ENCODE measurements at regions not wholly inside any gene's neighbourhood (a gene's known extent, or its start where the extent isn't known, plus 50 kb on each side); places are given as distances from the start of the nearest gene placed in this dataset.
A peak's percentile ranks its signal among the peaks of the same experiment; 100 is the strongest.

DNA sequence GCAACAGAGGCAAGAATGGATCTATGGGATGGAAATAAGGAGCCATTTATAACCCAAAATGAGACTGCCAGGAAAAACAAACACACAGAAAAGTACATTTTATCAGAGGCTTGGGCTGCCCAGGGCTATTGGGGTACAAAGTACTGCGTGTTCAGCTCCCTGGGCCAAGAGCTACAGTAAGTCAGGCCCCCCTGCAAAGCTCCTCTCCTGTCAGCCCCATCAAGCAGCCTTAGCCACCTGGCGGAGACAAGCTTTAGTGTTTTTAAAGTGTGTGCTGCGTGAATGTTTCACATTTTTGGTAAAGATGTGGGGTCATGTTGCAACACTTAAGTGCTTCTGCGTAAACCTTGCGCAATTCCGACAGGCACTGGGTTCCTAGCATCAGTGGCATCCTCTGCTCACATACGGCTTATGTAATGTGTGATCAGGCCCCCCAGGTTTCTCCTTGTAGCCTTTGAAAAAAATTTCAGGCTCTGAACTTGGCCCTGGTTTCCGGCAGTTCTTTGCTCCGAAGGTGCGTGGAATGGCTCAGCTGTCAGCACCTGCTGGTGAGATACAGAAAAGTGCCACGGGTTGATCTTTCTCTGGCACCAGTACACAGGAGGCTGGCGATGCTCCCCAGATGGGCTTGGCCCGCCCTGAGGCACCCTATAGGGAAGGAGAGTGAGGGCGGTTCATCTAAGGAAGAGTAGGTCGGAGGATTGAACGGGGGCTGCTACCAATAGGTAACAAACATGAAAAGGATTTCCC lies 198.7 kb upstream of the EEA1 start:
- no peaks in the 10 kb centered on the region for H4K20me1 ChIP-seq (ENCODE audit: insufficient read depth)
- ATAC-seq (0 out of 2 replicates have a peak, but pooled peaks have one; percentile 32), DNase-seq (ENCODE audit: low read depth, low spot score) (no peak)
- no peaks in the 10 kb centered on the region for H3K79me2 ChIP-seq (ENCODE audit: insufficient read depth, low read length)
- TF ChIP-seq, protein P1, sequence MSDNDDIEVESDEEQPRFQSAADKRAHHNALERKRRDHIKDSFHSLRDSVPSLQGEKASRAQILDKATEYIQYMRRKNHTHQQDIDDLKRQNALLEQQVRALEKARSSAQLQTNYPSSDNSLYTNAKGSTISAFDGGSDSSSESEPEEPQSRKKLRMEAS (IDR thresholded peaks at IDR 0.05): no peak
- TF ChIP-seq CEBPB (IDR thresholded peaks at IDR 0.05; ENCODE audit: low read depth): 0 out of 2 replicates have a peak, but pooled peaks have one; percentile 30
- ChIA-PET CTCF (no interaction called here), POLR2A (no interaction called here), RAD21 (ENCODE audit: low non-redundant PET in 1 of 2, low total read pairs in 2 of 2, uncharacterized antibody in 2 of 2, unreplicated experiment in 2 of 2) (no interaction called here)
- H3K9me3 ChIP-seq (ENCODE audit: control insufficient read depth in 1 of 2, insufficient read depth in 1 of 2, low read depth in 1 of 2, low read length in 2 of 2): no peaks in the 10 kb centered on the region
- intact Hi-C loops (cut with micrococcal nuclease): no loop called here
- no peak overlapping the region for H3K4me3 ChIP-seq (replicated peaks in 1 of 2; ENCODE audit: low read depth in 1 of 2, low read length in 2 of 2)
- no peaks in the 10 kb centered on the region for H3K4me1 ChIP-seq (ENCODE audit: control insufficient read depth in 1 of 2, insufficient read depth in 2 of 2, low read length in 2 of 2)
- no TSS peak for BruUV-seq (replicated peaks)
- H3K27me3 ChIP-seq (ENCODE audit: insufficient read depth, low read length): no peaks in the 10 kb centered on the region
- H3K9me2 ChIP-seq (ENCODE audit: insufficient read depth): no peaks in the 10 kb centered on the region
- H3K4me2 ChIP-seq (ENCODE audit: low read length): no peak overlapping the region
- H3K36me3 ChIP-seq (ENCODE audit: control insufficient read depth in 1 of 2, insufficient read depth in 2 of 2, low read length in 2 of 2): no peaks in the 10 kb centered on the region
- no peak overlapping the region for H2AFZ ChIP-seq (ENCODE audit: low read depth, low read length, poor library complexity, severe bottlenecking)
- H3K27ac ChIP-seq (ENCODE audit: low read depth, low read length): no peak overlapping the region
- H3K9ac ChIP-seq (ENCODE audit: low read length): no peak overlapping the region

DNA sequence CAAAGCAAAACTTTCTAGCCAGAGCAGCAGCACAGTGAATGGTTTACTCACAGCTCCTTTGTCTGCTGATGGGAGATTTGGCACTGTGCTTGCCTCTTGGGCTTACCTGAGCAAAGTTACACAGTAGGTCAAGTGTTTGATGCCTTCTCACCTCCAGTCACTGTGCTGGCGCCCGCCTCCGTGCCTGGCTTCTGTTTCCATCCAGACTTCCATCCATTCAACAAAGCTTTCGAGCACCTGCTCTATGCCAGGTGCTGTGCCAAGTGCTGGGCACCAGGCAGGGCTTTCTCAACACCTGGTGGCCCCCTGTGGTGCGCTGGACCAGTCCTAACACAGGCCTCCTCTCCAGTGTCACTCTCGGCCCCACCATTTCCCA lies 199.2 kb upstream of the EEA1 start:
- H3K9ac ChIP-seq (ENCODE audit: low read length): no peak overlapping the region
- no peaks in the 10 kb centered on the region for H3K4me1 ChIP-seq (ENCODE audit: control insufficient read depth in 1 of 2, insufficient read depth in 2 of 2, low read length in 2 of 2)
- H4K20me1 ChIP-seq (ENCODE audit: insufficient read depth): no peaks in the 10 kb centered on the region
- DNase-seq (ENCODE audit: low read depth, low spot score): no peak
- ChIA-PET RAD21 (ENCODE audit: low non-redundant PET in 1 of 2, low total read pairs in 2 of 2, uncharacterized antibody in 2 of 2, unreplicated experiment in 2 of 2) (no interaction called here), CTCF (no interaction called here), POLR2A (no interaction called here)
- H3K4me3 ChIP-seq (replicated peaks in 1 of 2; ENCODE audit: low read depth in 1 of 2, low read length in 2 of 2): no peak overlapping the region
- no TSS peak for BruUV-seq (replicated peaks)
- H3K9me3 ChIP-seq (ENCODE audit: control insufficient read depth in 1 of 2, insufficient read depth in 1 of 2, low read depth in 1 of 2, low read length in 2 of 2): no peaks in the 10 kb centered on the region
- H3K27me3 ChIP-seq (ENCODE audit: insufficient read depth, low read length): no peaks in the 10 kb centered on the region
- H3K79me2 ChIP-seq (ENCODE audit: insufficient read depth, low read length): no peaks in the 10 kb centered on the region
- no peak overlapping the region for H3K27ac ChIP-seq (ENCODE audit: low read depth, low read length)
- TF ChIP-seq, protein P2, sequence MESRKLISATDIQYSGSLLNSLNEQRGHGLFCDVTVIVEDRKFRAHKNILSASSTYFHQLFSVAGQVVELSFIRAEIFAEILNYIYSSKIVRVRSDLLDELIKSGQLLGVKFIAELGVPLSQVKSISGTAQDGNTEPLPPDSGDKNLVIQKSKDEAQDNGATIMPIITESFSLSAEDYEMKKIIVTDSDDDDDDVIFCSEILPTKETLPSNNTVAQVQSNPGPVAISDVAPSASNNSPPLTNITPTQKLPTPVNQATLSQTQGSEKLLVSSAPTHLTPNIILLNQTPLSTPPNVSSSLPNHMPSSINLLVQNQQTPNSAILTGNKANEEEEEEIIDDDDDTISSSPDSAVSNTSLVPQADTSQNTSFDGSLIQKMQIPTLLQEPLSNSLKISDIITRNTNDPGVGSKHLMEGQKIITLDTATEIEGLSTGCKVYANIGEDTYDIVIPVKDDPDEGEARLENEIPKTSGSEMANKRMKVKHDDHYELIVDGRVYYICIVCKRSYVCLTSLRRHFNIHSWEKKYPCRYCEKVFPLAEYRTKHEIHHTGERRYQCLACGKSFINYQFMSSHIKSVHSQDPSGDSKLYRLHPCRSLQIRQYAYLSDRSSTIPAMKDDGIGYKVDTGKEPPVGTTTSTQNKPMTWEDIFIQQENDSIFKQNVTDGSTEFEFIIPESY (IDR thresholded peaks at IDR 0.05; ENCODE audit: extremely low read depth, insufficient replicate concordance, low read length): no peak
- TF ChIP-seq, protein P3, sequence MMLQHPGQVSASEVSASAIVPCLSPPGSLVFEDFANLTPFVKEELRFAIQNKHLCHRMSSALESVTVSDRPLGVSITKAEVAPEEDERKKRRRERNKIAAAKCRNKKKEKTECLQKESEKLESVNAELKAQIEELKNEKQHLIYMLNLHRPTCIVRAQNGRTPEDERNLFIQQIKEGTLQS (IDR thresholded peaks at IDR 0.05): no peak
- intact Hi-C loops (cut with micrococcal nuclease): no loop called here
- no peak for ATAC-seq
- no peaks in the 10 kb centered on the region for H3K9me2 ChIP-seq (ENCODE audit: insufficient read depth)
- H3K36me3 ChIP-seq (ENCODE audit: control insufficient read depth in 1 of 2, insufficient read depth in 2 of 2, low read length in 2 of 2): no peaks in the 10 kb centered on the region
- H2AFZ ChIP-seq (ENCODE audit: low read depth, low read length, poor library complexity, severe bottlenecking): no peak overlapping the region
- no peak overlapping the region for H3K4me2 ChIP-seq (ENCODE audit: low read length)
